ENCODE measurements at regions not wholly inside any gene's neighbourhood (a gene's known extent, or its start where the extent isn't known, plus 50 kb on each side); places are given as distances from the start of the nearest gene placed in this dataset.

DNA sequence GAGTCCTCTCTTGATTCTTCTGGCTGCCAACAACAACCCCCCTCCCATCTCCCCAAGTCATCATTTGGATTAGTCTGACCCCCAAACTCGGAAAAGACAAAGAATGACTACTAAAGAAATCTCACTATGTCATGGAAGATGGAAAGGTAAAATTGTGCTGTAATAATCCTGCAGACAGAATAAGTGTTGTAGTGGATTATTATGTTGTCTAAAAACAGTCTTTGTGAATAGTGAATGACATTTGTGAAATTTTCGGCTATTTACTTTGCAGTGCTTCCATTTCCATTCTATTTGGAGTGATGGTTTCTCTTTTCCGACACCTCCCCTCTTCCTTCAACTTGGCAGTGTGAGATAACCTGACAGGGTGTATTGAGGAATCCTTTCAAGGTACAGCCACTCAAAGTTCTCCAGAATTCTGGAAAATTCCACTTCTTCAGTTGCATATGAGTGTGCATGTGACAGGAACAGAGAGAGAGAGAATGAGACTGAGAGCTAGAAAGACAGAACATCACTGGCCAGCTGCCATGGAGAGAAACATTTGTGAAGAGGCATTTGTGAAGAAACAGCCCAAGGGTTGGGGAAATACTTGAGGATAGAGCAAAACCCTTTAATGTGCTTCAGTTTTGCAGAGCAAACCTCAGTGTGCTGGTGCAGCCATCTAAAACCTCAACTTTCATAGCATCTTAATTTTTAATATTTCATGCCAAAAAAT lies 141.9 kb upstream of the DLX2 start:
- TF ChIP-seq, protein P1, sequence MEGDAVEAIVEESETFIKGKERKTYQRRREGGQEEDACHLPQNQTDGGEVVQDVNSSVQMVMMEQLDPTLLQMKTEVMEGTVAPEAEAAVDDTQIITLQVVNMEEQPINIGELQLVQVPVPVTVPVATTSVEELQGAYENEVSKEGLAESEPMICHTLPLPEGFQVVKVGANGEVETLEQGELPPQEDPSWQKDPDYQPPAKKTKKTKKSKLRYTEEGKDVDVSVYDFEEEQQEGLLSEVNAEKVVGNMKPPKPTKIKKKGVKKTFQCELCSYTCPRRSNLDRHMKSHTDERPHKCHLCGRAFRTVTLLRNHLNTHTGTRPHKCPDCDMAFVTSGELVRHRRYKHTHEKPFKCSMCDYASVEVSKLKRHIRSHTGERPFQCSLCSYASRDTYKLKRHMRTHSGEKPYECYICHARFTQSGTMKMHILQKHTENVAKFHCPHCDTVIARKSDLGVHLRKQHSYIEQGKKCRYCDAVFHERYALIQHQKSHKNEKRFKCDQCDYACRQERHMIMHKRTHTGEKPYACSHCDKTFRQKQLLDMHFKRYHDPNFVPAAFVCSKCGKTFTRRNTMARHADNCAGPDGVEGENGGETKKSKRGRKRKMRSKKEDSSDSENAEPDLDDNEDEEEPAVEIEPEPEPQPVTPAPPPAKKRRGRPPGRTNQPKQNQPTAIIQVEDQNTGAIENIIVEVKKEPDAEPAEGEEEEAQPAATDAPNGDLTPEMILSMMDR (conservative IDR thresholded peaks at IDR 0.05; ENCODE audit: low read length) = no peak
- no peak for TF ChIP-seq EZH2phosphoT487 (IDR thresholded peaks at IDR 0.05; ENCODE audit: borderline replicate concordance, low read depth, low read length)
